SU-DHL-6 (cell line): ENCODE measurements at regions not wholly inside any gene's neighbourhood (a gene's known extent, or its start where the extent isn't known, plus 50 kb on each side); places are given as distances from the start of the nearest gene placed in this dataset.

Experiments used
- H2AFZ ChIP-seq: fragments of 200-600 bp; sonication (generic); 2 replicates; pipeline ENCODE4 v1.6.1; 2014; ENCODE audit warnings: low read depth, mild to moderate bottlenecking, moderate library complexity, mixed read lengths, antibody characterized with exemption, low read length; ENCODE audit not compliant: severe bottlenecking
- H3F3A ChIP-seq: fragments of 200-600 bp; shearing (Covaris generic); 2 replicates; pipeline ENCODE4 v1.6.0; 2016; ENCODE audit warnings: antibody characterized with exemption, mild to moderate bottlenecking; ENCODE audit not compliant: insufficient read depth
- H3K27ac ChIP-seq: fragments of 200-600 bp; sonication (generic); 2 replicates; pipeline ENCODE4 v1.5.1; 2016; ENCODE audit warnings: low read depth, mild to moderate bottlenecking, low read length, moderate library complexity, mixed read lengths
- H3K27me3 ChIP-seq: fragments of 200-600 bp; sonication (generic), shearing (Covaris generic); 2 replicates; pipeline ENCODE4 v1.6.0; 2014; ENCODE audit warnings: mild to moderate bottlenecking, low read length
- H3K36me3 ChIP-seq: fragments of 200-600 bp; sonication (generic); 2 replicates; pipeline ENCODE4 v1.6.1; 2014; ENCODE audit warnings: mild to moderate bottlenecking, low read length, mixed read lengths
- H3K4me2 ChIP-seq: fragments of 300-600, 200-600 bp; shearing (Covaris generic), sonication (generic); 2 replicates; pipeline ENCODE4 v1.6.0; 2014; ENCODE audit warnings: low read length, low read depth, mild to moderate bottlenecking; ENCODE audit not compliant: poor library complexity, severe bottlenecking
- H3K4me3 ChIP-seq: fragments of 200-600 bp; sonication (generic); 2 replicates; pipeline ENCODE4 v1.5.1; 2014; ENCODE audit warnings: antibody characterized with exemption, low read length, mild to moderate bottlenecking, mixed read lengths; ENCODE audit not compliant: insufficient read depth, poor library complexity, severe bottlenecking
- H3K79me2 ChIP-seq: fragments of 200-600 bp; sonication (generic); 2 replicates; pipeline ENCODE4 v1.6.1; 2014; ENCODE audit warnings: mild to moderate bottlenecking, low read length, moderate library complexity; ENCODE audit not compliant: insufficient read depth
- H3K9ac ChIP-seq: fragments of 200-600 bp; sonication (generic); 2 replicates; pipeline ENCODE4 v1.7.0; 2014; ENCODE audit warnings: mild to moderate bottlenecking, low read length
- H3K9me2 ChIP-seq: fragments of 200-600 bp; sonication (generic); replicated peaks from 2 replicates; pipeline ENCODE4 v1.6.1; 2014; ENCODE audit warnings: low read length; ENCODE audit not compliant: insufficient read depth
- H3K9me3 ChIP-seq: fragments of 200-600 bp; sonication (generic); 2 replicates; pipeline ENCODE4 v1.6.1; 2014; ENCODE audit warnings: low read length, mixed read lengths; ENCODE audit not compliant: insufficient read depth
- H4K20me1 ChIP-seq: fragments of 200-600 bp; sonication (generic); 2 replicates; pipeline ENCODE4 v1.6.1; 2014; ENCODE audit warnings: low read depth, mild to moderate bottlenecking, antibody characterized with exemption, low read length, moderate library complexity, mixed read lengths
- CTCF ChIP-seq: fragments of 200-600 bp; sonication (generic); IDR thresholded peaks from one replicate; pipeline ENCODE4 v1.5.1; 2017; ENCODE audit warnings: antibody characterized with exemption, mild to moderate bottlenecking, low read length, moderate library complexity; ENCODE audit not compliant: insufficient read depth, poor library complexity, severe bottlenecking
- EZH2phosphoT487 ChIP-seq: fragments of 200-600 bp; sonication (generic), shearing (Covaris generic); conservative IDR thresholded peaks from 2 replicates; pipeline ENCODE4 v1.6.1; 2018; ENCODE audit warnings: mild to moderate bottlenecking, antibody characterized with exemption, low read length, moderate library complexity, mixed read lengths

- Histone ChIP-seq H3K79me2 (no peaks in the 10 kb centered on the region), H3K9me2 (no peaks in the 10 kb centered on the region), H4K20me1 (no peaks in the 10 kb centered on the region), H3K4me3 (no peak overlapping the region), H3F3A (no peaks in the 10 kb centered on the region), H3K36me3 (no peaks in the 10 kb centered on the region), H3K4me2 (no peak overlapping the region), H3K9me3 (no peaks in the 10 kb centered on the region), H3K27ac (no peak overlapping the region), H3K9ac (no peak overlapping the region), H2AFZ (no peak overlapping the region), H3K27me3 (no peaks in the 10 kb centered on the region)
- no peak for TF ChIP-seq CTCF
- TF ChIP-seq EZH2phosphoT487, result no peak
Measured at GRCh38 chr12:40614923-40615322, 77.3 kb upstream of the CNTN1 start.

- Histone ChIP-seq H3K4me2 (no peak overlapping the region), H3K9me2 (no peaks in the 10 kb centered on the region), H4K20me1 (no peaks in the 10 kb centered on the region), H3K27ac (no peak overlapping the region), H3K9me3 (no peaks in the 10 kb centered on the region), H3K27me3 (no peaks in the 10 kb centered on the region), H3K9ac (no peak overlapping the region), H3F3A (no peaks in the 10 kb centered on the region), H2AFZ (no peak overlapping the region), H3K79me2 (no peaks in the 10 kb centered on the region), H3K4me3 (no peak overlapping the region), H3K36me3 (no peaks in the 10 kb centered on the region)
- no peak for TF ChIP-seq CTCF
- no peak for TF ChIP-seq EZH2phosphoT487
Measured at GRCh38 chr12:40615590-40615989, 76.6 kb upstream of the CNTN1 start.

- Histone ChIP-seq H3K9ac (no peak overlapping the region), H3K79me2 (no peaks in the 10 kb centered on the region), H4K20me1 (no peaks in the 10 kb centered on the region), H3K9me2 (no peaks in the 10 kb centered on the region), H3K36me3 (no peaks in the 10 kb centered on the region), H3K4me2 (no peak overlapping the region), H3F3A (no peaks in the 10 kb centered on the region), H3K27me3 (no peaks in the 10 kb centered on the region), H3K27ac (no peak overlapping the region), H3K4me3 (no peak overlapping the region), H2AFZ (no peak overlapping the region), H3K9me3 (no peaks in the 10 kb centered on the region)
- TF ChIP-seq EZH2phosphoT487 (no peak), CTCF (no peak)
Measured at GRCh38 chr12:40616383-40616915, 75.8 kb upstream of the CNTN1 start.
